Mammary epithelial cell (primary cell): ENCODE measurements at regions not wholly inside any gene's neighbourhood (a gene's known extent, or its start where the extent isn't known, plus 50 kb on each side); places are given as distances from the start of the nearest gene placed in this dataset.

Experiments
- CTCF ChIP-seq, 2 donors: IDR thresholded peaks in 1 of 2; conservative IDR thresholded peaks in 1 of 2; 2 replicates each; pipeline ENCODE4 v1.5.1; 2011 to 2012; ENCODE audit warnings: inconsistent platforms in 2 of 2, low read length in 2 of 2, mild to moderate bottlenecking in 2 of 2, control low read depth in 1 of 2, low read depth in 1 of 2; ENCODE audit not compliant: insufficient read depth in 1 of 2; ENCODE audit errors: extremely low read depth in 1 of 2
- EZH2 ChIP-seq: IDR thresholded peaks from 2 replicates; pipeline ENCODE4 v1.6.1; 2012; ENCODE audit warnings: low read length, inconsistent platforms, borderline replicate concordance

- TF ChIP-seq CTCF (conservative IDR thresholded peaks at IDR 0.05 in 1 of 2, IDR thresholded peaks at IDR 0.05 in 1 of 2; ENCODE audit: extremely low read depth in 1 of 2, insufficient read depth in 1 of 2, low read depth in 1 of 2, low read length in 2 of 2) (no peak), EZH2 (no peak)
Observed at GRCh38 chr2:122532481-122532880, 777.0 kb downstream of the TSN start.
